ENCODE measurements at regions not wholly inside any gene's neighbourhood (a gene's known extent, or its start where the extent isn't known, plus 50 kb on each side); places are given as distances from the start of the nearest gene placed in this dataset.

- no peak for DNase-seq (ENCODE audit: low read depth)
Observed at GRCh38 chr4:77367638-77368037, 210.6 kb downstream of the CCNG2 start.

GRCh38 chr4:77372375-77372774 is 215.4 kb downstream of the CCNG2 start:
- DNase-seq (ENCODE audit: low read depth) = no peak

- DNase-seq (ENCODE audit: low read depth) = no peak
Observed at GRCh38 chr4:77375866-77376607, 219.0 kb downstream of the CCNG2 start.

- DNase-seq (ENCODE audit: low read depth) = no peak
Observed at GRCh38 chr4:77376788-77377460, 219.9 kb downstream of the CCNG2 start.

GRCh38 chr4:77384094-77384493 is 221.5 kb upstream of the CXCL13 start:
- no peak for DNase-seq (ENCODE audit: low read depth)

- peak; percentile 55 for DNase-seq (ENCODE audit: low read depth)
Observed at GRCh38 chr4:77385124-77385969, 220.3 kb upstream of the CXCL13 start.

GRCh38 chr4:77393996-77394395 is 211.6 kb upstream of the CXCL13 start:
- no peak for DNase-seq (ENCODE audit: low read depth)

- DNase-seq (ENCODE audit: low read depth) = no peak
Observed at GRCh38 chr4:77395481-77395880, 210.1 kb upstream of the CXCL13 start.

GRCh38 chr4:77398256-77398655 is 207.4 kb upstream of the CXCL13 start:
- no peak for DNase-seq (ENCODE audit: low read depth)

- no peak for DNase-seq (ENCODE audit: low read depth)
Observed at GRCh38 chr4:77399831-77400230, 205.8 kb upstream of the CXCL13 start.

GRCh38 chr4:77413766-77414165 is 191.9 kb upstream of the CXCL13 start:
- DNase-seq (ENCODE audit: low read depth) = no peak

GRCh38 chr4:77415689-77416088 is 189.9 kb upstream of the CXCL13 start:
- DNase-seq (ENCODE audit: low read depth) = no peak

GRCh38 chr4:77418333-77418732 is 187.3 kb upstream of the CXCL13 start:
- peak; percentile 7 for DNase-seq (ENCODE audit: low read depth)

- DNase-seq (ENCODE audit: low read depth) = peak; percentile 1
Observed at GRCh38 chr4:77430847-77431246, 174.8 kb upstream of the CXCL13 start.

GRCh38 chr4:77431546-77431945 is 174.1 kb upstream of the CXCL13 start:
- no peak for DNase-seq (ENCODE audit: low read depth)

GRCh38 chr4:77432717-77433417 is 172.8 kb upstream of the CXCL13 start:
- peak; percentile 11 for DNase-seq (ENCODE audit: low read depth)

- DNase-seq (ENCODE audit: low read depth) = peak; percentile 54
Observed at GRCh38 chr4:77433418-77433733, 172.2 kb upstream of the CXCL13 start.

- no peak for DNase-seq (ENCODE audit: low read depth)
Observed at GRCh38 chr4:77434299-77435092, 171.1 kb upstream of the CXCL13 start.

GRCh38 chr4:77437079-77437478 is 168.5 kb upstream of the CXCL13 start:
- no peak for DNase-seq (ENCODE audit: low read depth)

- no peak for DNase-seq (ENCODE audit: low read depth)
Observed at GRCh38 chr4:77438549-77438948, 167.1 kb upstream of the CXCL13 start.

- DNase-seq (ENCODE audit: low read depth) = no peak
Observed at GRCh38 chr4:77443941-77444340, 161.7 kb upstream of the CXCL13 start.

- no peak for DNase-seq (ENCODE audit: low read depth)
Observed at GRCh38 chr4:77445823-77446222, 159.8 kb upstream of the CXCL13 start.
